ENCODE measurements at regions not wholly inside any gene's neighbourhood (a gene's known extent, or its start where the extent isn't known, plus 50 kb on each side); places are given as distances from the start of the nearest gene placed in this dataset.

- intact Hi-C loops (cut with micrococcal nuclease) = no loop called here
- H3K9me3 Mint-ChIP-seq = no peaks in the 10 kb centered on the region
These were observed 157.1 kb upstream of the CENPW start for GRCh38 chr6:126182650-126183311.

GRCh38 chr6:126185774-126186173, 154.1 kb upstream of the CENPW start:
- ChIA-PET CTCF (interaction anchor here (0.7 kb wide), 1 partner anchor 101 kb away, joined by 3 read pairs; no protein-coding TSS in a partner anchor), POLR2A (no interaction called here)
- intact Hi-C loops (cut with micrococcal nuclease) = no loop called here
- H3K27me3 Mint-ChIP-seq = no peaks in the 10 kb centered on the region
- no peaks in the 10 kb centered on the region for H3K9me3 Mint-ChIP-seq
- no peak overlapping the region for H3K4me3 Mint-ChIP-seq
- no peaks in the 10 kb centered on the region for H3K36me3 Mint-ChIP-seq
- no peak for DNase-seq
- H3K27ac Mint-ChIP-seq = no peak overlapping the region
- H3K4me1 Mint-ChIP-seq (ENCODE audit: low read depth) = no peaks in the 10 kb centered on the region

More at GRCh38 chr6:126182650-126183311, 157.1 kb upstream of the CENPW start:
- Mint-ChIP-seq H3K4me1 (ENCODE audit: low read depth) (peaks cover 2% of the 10 kb centered on the region), H3K27ac (no peak overlapping the region), H3K36me3 (no peaks in the 10 kb centered on the region), H3K27me3 (no peaks in the 10 kb centered on the region), H3K4me3 (no peak overlapping the region)
- ChIA-PET POLR2A (no interaction called here), CTCF (no interaction called here)
- no peak for DNase-seq

- intact Hi-C loops (cut with micrococcal nuclease) = no loop called here
- POLR2A ChIA-PET = no interaction called here
- Mint-ChIP-seq H3K36me3 (no peaks in the 10 kb centered on the region), H3K4me1 (ENCODE audit: low read depth) (no peaks in the 10 kb centered on the region), H3K27ac (no peak overlapping the region), H3K27me3 (no peaks in the 10 kb centered on the region), H3K4me3 (no peak overlapping the region), H3K9me3 (no peaks in the 10 kb centered on the region)
- no peak for DNase-seq
- CTCF ChIA-PET = no interaction called here
These were observed 151.5 kb upstream of the CENPW start for GRCh38 chr6:126188279-126188909.

- ChIA-PET POLR2A (no interaction called here), CTCF (no interaction called here)
- no peak overlapping the region for H3K4me3 Mint-ChIP-seq
- H3K27ac Mint-ChIP-seq = no peak overlapping the region
- no peaks in the 10 kb centered on the region for H3K36me3 Mint-ChIP-seq
- H3K27me3 Mint-ChIP-seq = no peaks in the 10 kb centered on the region
- DNase-seq = no peak
- no peaks in the 10 kb centered on the region for H3K4me1 Mint-ChIP-seq (ENCODE audit: low read depth)
- intact Hi-C loops (cut with micrococcal nuclease) = no loop called here
- H3K9me3 Mint-ChIP-seq = no peaks in the 10 kb centered on the region
These were observed 144.2 kb upstream of the CENPW start for GRCh38 chr6:126195625-126196236.

- H3K27me3 Mint-ChIP-seq = no peaks in the 10 kb centered on the region
- POLR2A ChIA-PET = no interaction called here
- H3K36me3 Mint-ChIP-seq = no peaks in the 10 kb centered on the region
- no peaks in the 10 kb centered on the region for H3K9me3 Mint-ChIP-seq
- intact Hi-C loops (cut with micrococcal nuclease) = no loop called here
- no peak overlapping the region for H3K27ac Mint-ChIP-seq
- no peak for DNase-seq
- H3K4me3 Mint-ChIP-seq = no peak overlapping the region
- CTCF ChIA-PET = no interaction called here
- H3K4me1 Mint-ChIP-seq (ENCODE audit: low read depth) = no peaks in the 10 kb centered on the region
These were observed 141.3 kb upstream of the CENPW start for GRCh38 chr6:126198631-126199030.

GRCh38 chr6:126199466-126199865, 140.4 kb upstream of the CENPW start:
- H3K9me3 Mint-ChIP-seq = no peaks in the 10 kb centered on the region
- DNase-seq = no peak
- H3K27me3 Mint-ChIP-seq = no peaks in the 10 kb centered on the region
- POLR2A ChIA-PET = no interaction called here
- no peaks in the 10 kb centered on the region for H3K36me3 Mint-ChIP-seq
- intact Hi-C loops (cut with micrococcal nuclease) = no loop called here
- H3K4me3 Mint-ChIP-seq = no peak overlapping the region
- no peak overlapping the region for H3K27ac Mint-ChIP-seq
- no peaks in the 10 kb centered on the region for H3K4me1 Mint-ChIP-seq (ENCODE audit: low read depth)
- CTCF ChIA-PET = no interaction called here

- intact Hi-C loops (cut with micrococcal nuclease) = no loop called here
- no peak overlapping the region for H3K4me3 Mint-ChIP-seq
- no peaks in the 10 kb centered on the region for H3K9me3 Mint-ChIP-seq
- POLR2A ChIA-PET = no interaction called here
- no peaks in the 10 kb centered on the region for H3K27me3 Mint-ChIP-seq
- H3K4me1 Mint-ChIP-seq (ENCODE audit: low read depth) = no peaks in the 10 kb centered on the region
- CTCF ChIA-PET = no interaction called here
- H3K36me3 Mint-ChIP-seq = no peaks in the 10 kb centered on the region
- no peak for DNase-seq
- H3K27ac Mint-ChIP-seq = no peak overlapping the region
These were observed 137.2 kb upstream of the CENPW start for GRCh38 chr6:126202707-126203106.

GRCh38 chr6:126204126-126204525, 135.8 kb upstream of the CENPW start:
- POLR2A ChIA-PET = no interaction called here
- H3K27me3 Mint-ChIP-seq = no peaks in the 10 kb centered on the region

GRCh38 chr6:126204598-126204997, 135.3 kb upstream of the CENPW start:
- DNase-seq = no peak
- H3K27me3 Mint-ChIP-seq = no peaks in the 10 kb centered on the region
- H3K27ac Mint-ChIP-seq = no peak overlapping the region
- no peaks in the 10 kb centered on the region for H3K36me3 Mint-ChIP-seq
- no peak overlapping the region for H3K4me3 Mint-ChIP-seq
- no peaks in the 10 kb centered on the region for H3K9me3 Mint-ChIP-seq
- no peaks in the 10 kb centered on the region for H3K4me1 Mint-ChIP-seq (ENCODE audit: low read depth)
- POLR2A ChIA-PET = no interaction called here
- intact Hi-C loops (cut with micrococcal nuclease) = no loop called here
- CTCF ChIA-PET = no interaction called here

More at GRCh38 chr6:126204126-126204525, 135.8 kb upstream of the CENPW start:
- no peaks in the 10 kb centered on the region for H3K36me3 Mint-ChIP-seq
- CTCF ChIA-PET = no interaction called here
- no peaks in the 10 kb centered on the region for H3K4me1 Mint-ChIP-seq (ENCODE audit: low read depth)
- H3K4me3 Mint-ChIP-seq = no peak overlapping the region
- intact Hi-C loops (cut with micrococcal nuclease) = no loop called here
- no peak overlapping the region for H3K27ac Mint-ChIP-seq
- DNase-seq = no peak
- no peaks in the 10 kb centered on the region for H3K9me3 Mint-ChIP-seq

GRCh38 chr6:126206504-126207246, 133.2 kb upstream of the CENPW start:
- ChIA-PET CTCF (no interaction called here), POLR2A (no interaction called here)
- intact Hi-C loops (cut with micrococcal nuclease) = no loop called here
- H3K9me3 Mint-ChIP-seq = no peaks in the 10 kb centered on the region
- no peak overlapping the region for H3K27ac Mint-ChIP-seq
- no peak overlapping the region for H3K4me3 Mint-ChIP-seq
- H3K36me3 Mint-ChIP-seq = no peaks in the 10 kb centered on the region
- H3K4me1 Mint-ChIP-seq (ENCODE audit: low read depth) = no peaks in the 10 kb centered on the region
- no peaks in the 10 kb centered on the region for H3K27me3 Mint-ChIP-seq
- no peak for DNase-seq

- CTCF ChIA-PET = no interaction called here
- no peaks in the 10 kb centered on the region for H3K4me1 Mint-ChIP-seq (ENCODE audit: low read depth)
- H3K9me3 Mint-ChIP-seq = no peaks in the 10 kb centered on the region
- POLR2A ChIA-PET = no interaction called here
- no peak overlapping the region for H3K27ac Mint-ChIP-seq
- H3K36me3 Mint-ChIP-seq = no peaks in the 10 kb centered on the region
- no peak overlapping the region for H3K4me3 Mint-ChIP-seq
- intact Hi-C loops (cut with micrococcal nuclease) = no loop called here
- DNase-seq = no peak
- no peaks in the 10 kb centered on the region for H3K27me3 Mint-ChIP-seq
These were observed 129.4 kb upstream of the CENPW start for GRCh38 chr6:126210398-126211075.

GRCh38 chr6:126217497-126217896, 122.4 kb upstream of the CENPW start:
- Mint-ChIP-seq H3K4me1 (ENCODE audit: low read depth) (no peaks in the 10 kb centered on the region), H3K27me3 (no peaks in the 10 kb centered on the region), H3K4me3 (no peak overlapping the region), H3K36me3 (no peaks in the 10 kb centered on the region), H3K9me3 (peaks cover 10% of the 10 kb centered on the region), H3K27ac (no peak overlapping the region)
- ChIA-PET POLR2A (no interaction called here), CTCF (no interaction called here)
- no peak for DNase-seq
- intact Hi-C loops (cut with micrococcal nuclease) = no loop called here

All from activated CD4-positive, alpha-beta memory T cell treated with anti-CD3 and anti-CD28 coated beads for 36 hours (primary cell).